Islet precursor cell (in vitro differentiated cells): ENCODE measurements at regions not wholly inside any gene's neighbourhood (a gene's known extent, or its start where the extent isn't known, plus 50 kb on each side); places are given as distances from the start of the nearest gene placed in this dataset.

ENCODE experiments used
- DNase-seq: peaks from one replicate; pipeline ENCODE4 v3.0.0-alpha.2; 2018

DNA sequence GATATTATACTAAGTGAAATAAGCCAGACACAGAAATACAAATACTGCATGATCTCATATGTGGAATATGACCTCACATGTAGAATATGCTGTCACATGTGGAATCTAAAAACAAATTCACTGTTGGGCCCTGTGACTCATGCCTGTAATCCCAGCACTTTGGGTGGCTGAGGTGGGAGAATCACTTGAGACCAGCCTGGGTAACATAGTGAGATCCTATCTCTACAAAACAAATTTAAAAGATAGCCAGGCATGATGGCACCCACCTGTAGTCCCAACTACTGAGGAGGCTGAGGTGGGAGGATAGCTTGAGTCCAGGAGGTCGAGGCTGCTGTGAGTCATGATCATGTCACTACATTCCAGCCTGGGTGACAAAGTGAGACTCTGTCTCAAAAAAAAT lies 160.3 kb downstream of the PTEN start:
- no peak for DNase-seq

DNA sequence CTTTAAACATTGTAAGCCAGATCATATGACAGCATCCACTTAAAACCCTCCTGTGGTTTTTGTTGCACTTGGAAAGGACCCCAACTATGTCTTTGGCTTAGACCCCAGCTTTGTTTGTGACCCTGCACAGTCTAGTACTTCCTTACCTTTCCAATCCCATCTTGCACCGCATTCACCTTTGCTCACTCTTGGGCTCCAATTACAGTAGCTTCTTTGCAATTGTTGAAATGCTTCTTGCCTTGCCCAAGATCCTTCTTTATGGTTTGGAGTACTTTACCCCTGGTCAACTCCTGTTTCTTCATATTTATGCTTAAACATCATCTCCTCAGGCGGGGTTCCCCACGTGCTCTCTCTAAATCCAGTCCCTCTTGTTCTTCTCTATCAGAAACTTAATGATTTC lies 162.6 kb downstream of the PTEN start:
- no peak for DNase-seq

GRCh38 chr10:88027570-88027969 lies 164.1 kb downstream of the PTEN start:
- DNase-seq, result no peak

GRCh38 chr10:88028072-88028471 lies 164.6 kb downstream of the PTEN start:
- no peak for DNase-seq

- DNase-seq, result no peak
Observed at GRCh38 chr10:88028654-88029053, 165.2 kb downstream of the PTEN start.

- DNase-seq, result no peak
Observed at GRCh38 chr10:88032566-88032965, 169.1 kb downstream of the PTEN start.

DNA sequence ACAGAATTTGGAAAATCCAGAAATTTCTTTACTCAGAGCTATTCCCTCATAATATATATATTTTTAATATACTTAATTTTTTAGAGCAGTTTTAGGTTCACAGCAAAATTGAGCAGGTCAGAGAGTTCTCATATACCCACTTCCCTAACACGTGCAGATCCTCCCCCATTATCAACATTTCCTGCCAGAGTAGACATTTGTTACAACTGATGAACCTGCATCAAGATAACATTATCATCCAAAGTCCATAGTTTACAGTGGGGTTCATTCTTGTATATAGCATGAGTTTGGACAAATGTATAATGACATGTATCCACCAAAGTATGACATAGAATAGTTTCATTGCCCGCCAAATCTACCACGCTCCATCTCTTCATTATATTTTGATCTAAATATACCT lies 170.0 kb downstream of the PTEN start:
- no peak for DNase-seq

GRCh38 chr10:88033793-88034192 lies 170.4 kb downstream of the PTEN start:
- no peak for DNase-seq

- DNase-seq, result no peak
Observed at GRCh38 chr10:88036126-88036525, 172.7 kb downstream of the PTEN start.

DNA sequence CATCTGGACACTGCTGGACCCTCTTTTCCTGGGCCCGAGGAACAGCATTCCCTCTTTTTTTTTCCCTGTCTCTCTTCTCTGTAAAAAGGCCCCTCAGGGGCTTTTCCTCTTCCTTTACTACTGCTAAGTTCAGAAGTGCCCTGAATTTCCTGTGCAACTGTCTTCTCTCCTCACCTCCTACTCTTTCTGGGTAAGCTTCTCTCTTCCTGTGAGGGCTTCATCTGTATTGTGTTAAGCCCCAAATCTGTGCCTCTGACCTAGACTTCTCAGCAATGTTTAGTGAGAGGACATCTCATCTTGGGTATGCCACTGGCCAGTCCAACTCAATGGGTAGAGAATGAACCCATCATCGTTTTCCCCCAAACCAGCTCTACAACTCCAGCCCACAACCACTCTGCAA lies 174.2 kb downstream of the PTEN start:
- DNase-seq, result no peak

DNA sequence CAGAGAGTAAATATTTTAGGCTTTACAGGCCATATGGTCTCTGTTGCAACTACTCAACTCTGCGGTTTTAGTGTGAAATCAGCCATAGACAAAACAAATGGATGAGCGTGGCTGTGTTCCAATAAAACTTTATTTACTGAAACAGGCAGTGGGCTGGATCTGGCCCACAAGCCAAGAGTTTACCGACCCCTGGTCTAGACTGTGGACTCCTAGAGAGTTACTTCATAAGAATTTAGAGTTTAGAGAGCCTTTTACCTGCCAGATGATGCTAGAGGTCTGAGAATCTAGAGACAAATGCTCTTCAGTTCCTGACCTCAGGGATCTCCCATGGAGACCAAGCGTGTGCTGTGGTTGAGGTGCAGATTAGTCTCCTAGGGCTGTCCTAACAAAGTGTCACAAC lies 174.8 kb downstream of the PTEN start:
- DNase-seq, result no peak

DNA sequence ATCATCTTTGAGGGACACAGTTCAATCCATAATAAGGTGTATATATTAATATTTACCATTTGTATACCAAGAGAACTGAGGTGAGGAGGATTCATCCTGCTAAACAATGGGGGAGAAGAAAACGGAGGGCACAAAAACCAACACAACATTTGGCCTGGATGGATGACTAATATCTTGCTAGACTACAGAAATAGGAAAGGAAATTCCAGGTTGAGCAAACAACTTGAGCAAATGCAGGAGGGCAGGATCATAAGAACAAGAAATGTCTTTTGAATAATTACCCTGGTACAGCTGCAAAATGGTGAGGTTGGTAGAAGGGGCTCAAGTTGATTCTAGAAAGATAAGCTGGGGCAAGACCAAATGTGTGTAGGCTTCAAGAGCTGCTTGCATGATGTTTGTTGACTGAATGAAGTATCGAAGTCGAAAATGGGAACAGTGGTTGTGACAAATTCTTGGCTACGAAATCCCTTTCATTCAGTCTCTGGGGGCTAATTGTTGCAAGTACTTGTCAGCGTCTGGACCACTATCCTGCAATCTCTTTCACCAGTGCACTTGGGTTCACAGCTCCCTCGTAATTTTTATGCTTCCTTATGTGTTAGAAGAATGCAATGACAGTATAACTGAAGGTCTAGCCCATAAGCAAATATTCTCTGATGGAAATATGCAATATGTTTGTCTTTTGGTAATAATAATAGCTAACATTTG lies 176.2 kb downstream of the PTEN start:
- no peak for DNase-seq

DNA sequence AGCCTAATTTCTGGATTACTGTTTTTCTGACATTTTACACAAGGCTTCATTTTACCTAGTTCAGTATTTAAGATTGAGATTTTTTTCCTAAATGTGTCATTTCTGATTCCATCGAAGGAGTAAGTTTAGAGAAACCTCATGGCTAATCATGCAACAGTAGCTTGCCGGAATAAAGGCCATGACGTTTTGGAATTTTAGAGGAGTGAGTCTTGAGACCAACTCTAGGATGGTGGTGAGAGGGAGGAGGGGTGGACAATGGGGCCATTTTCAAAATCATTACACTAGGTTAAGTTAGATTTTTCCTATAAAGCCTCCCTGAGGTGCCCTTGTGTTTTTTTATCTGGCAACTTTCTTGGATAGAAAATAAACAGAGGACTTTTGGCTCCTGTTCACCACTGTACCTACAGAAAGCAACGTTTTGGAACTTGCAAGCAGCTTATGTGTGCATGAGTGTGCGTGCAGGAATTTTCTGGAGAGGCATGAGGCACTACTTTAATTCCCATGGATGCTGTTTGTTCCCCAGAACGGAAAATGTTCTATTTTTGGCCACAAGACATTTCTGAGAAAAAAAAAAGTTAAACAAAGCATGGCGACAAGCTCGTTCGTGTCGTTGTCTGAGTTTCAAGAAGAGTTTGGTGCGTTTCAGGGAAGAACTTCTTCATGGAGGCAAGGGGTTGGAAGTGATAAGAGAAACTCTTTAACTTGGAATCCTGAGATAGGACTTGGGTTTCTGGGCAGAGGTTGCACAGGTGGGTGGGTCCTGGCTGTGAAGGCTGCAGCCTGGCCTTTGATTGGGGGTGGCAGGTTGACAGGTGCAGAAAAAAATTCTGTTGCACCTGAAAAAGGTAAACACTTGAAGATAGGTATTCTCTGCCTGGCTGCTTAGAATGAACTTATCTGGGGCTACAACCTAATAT lies 178.1 kb downstream of the PTEN start:
- no peak for DNase-seq

GRCh38 chr10:88042160-88043100 lies 179.0 kb downstream of the PTEN start:
- DNase-seq, result peak; percentile 84

GRCh38 chr10:88045096-88045495 lies 181.7 kb downstream of the PTEN start:
- DNase-seq, result no peak

GRCh38 chr10:88045656-88046415 lies 182.4 kb downstream of the PTEN start:
- DNase-seq, result no peak

DNA sequence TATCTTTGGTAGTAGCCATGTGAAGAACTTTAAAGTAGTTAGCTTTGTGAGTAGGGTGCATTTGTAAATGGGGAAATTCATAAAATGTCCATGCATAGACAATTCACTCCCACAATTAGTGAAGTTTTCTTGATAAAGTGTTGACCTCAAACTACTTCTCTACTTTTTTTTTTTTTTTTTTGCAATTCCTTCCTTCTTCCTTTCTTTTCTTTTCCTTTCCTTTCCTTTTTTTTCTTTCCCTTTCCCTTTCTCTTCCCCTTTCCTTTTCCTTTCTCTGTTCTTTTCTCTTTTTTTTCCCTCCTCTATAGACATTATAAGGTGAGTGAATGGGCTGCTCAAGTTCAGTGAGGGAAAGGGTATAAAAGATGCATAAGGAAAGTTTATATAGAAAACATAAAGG lies 184.2 kb downstream of the PTEN start:
- DNase-seq, result no peak

DNA sequence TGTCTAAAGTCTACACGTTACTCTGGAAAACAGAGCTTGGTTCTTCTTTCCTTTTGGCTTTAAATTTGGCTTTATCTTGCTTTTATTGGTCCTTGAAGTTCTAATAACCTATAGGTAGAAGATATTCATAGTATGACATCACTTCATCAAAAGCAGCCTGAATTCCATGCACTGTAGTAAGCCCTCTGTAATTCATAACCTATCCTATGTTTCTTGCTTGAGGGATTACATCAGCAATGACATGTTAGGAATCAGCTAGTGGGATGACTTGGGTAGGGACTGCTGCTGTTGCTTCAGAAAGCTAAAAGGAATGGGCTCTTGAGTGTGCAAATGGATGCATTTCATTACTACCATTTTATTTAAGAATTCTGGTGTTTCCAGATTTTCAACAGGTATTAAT lies 184.9 kb downstream of the PTEN start:
- no peak for DNase-seq

- no peak for DNase-seq
Observed at GRCh38 chr10:88049204-88049603, 185.8 kb downstream of the PTEN start.

DNA sequence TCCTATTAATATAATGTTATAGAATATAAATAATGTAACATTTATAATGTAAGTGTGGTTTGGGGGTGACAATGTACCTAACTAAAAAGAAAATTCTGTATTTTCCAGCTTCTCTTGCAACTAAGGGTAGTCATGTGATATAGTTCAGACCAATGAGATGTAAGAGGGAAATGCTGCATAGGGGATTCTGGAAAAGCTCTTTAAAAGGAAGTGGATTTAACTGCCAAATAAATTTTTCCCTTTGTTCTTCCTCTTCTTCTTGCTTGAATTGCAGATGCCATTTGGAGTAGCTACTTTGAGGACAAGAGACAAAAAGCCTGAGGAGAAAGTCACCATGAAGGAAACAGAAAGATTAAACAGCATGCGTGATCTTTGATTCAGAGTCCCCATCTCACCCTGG lies 194.3 kb downstream of the PTEN start:
- no peak for DNase-seq

DNA sequence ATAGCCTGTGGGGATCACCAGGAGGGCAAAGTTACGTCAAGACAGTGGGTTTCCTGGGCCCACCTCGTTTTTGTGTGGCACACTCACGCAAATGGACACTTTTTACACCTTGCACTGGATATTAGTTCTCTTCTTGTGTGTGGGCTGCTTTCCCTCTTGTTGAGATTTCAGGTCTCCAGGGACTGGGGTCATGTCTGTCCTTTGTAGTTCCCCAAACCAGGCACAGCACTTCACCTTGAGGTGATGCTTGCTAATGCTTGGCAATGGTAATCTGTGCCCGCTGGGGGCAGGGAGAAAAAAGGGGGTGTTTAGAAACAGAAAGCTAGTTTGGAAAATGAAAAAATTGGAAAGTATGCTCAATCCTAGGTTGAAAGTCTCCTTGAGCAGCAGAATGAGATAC lies 195.3 kb downstream of the PTEN start:
- no peak for DNase-seq

- DNase-seq, result no peak
Observed at GRCh38 chr10:88059190-88059589, 195.8 kb downstream of the PTEN start.
